GM23248 (cell line): ENCODE measurements at regions not wholly inside any gene's neighbourhood (a gene's known extent, or its start where the extent isn't known, plus 50 kb on each side); places are given as distances from the start of the nearest gene placed in this dataset.

Experiments used
- DNase-seq: peaks from one replicate; pipeline ENCODE4 v3.0.0-alpha.2; 2015
- H2AFZ ChIP-seq: fragments of 200-600 bp; sonication (generic); 2 replicates; pipeline ENCODE4 v1.6.1; 2016; ENCODE audit warnings: antibody characterized with exemption
- H3F3A ChIP-seq: fragments of 200-600 bp; sonication (generic); 2 replicates; pipeline ENCODE4 v1.6.1; 2016; ENCODE audit warnings: mild to moderate bottlenecking, antibody characterized with exemption, mixed run types; ENCODE audit not compliant: insufficient read depth
- H3K27ac ChIP-seq: fragments of 200-600 bp; sonication (generic); 2 replicates; pipeline ENCODE4 v1.5.1; 2016; ENCODE audit warnings: mild to moderate bottlenecking
- H3K27me3 ChIP-seq: fragments of 200-600 bp; sonication (generic); replicated peaks from 2 replicates; pipeline ENCODE4 v1.6.1; 2016; ENCODE audit warnings: mild to moderate bottlenecking; ENCODE audit not compliant: insufficient read depth
- H3K36me3 ChIP-seq: fragments of 200-600 bp; sonication (generic); 2 replicates; pipeline ENCODE4 v1.6.1; 2016; ENCODE audit warnings: low read depth, mild to moderate bottlenecking
- H3K4me1 ChIP-seq: fragments of 200-600 bp; sonication (generic); 2 replicates; pipeline ENCODE4 v1.6.1; 2016; ENCODE audit warnings: mild to moderate bottlenecking; ENCODE audit not compliant: insufficient read depth
- H3K4me2 ChIP-seq: fragments of 200-600 bp; sonication (generic); one replicate; pipeline ENCODE4 v1.6.1; 2016; ENCODE audit warnings: mild to moderate bottlenecking; ENCODE audit not compliant: unreplicated experiment
- H3K4me3 ChIP-seq: fragments of 200-600 bp; sonication (generic); 2 replicates; pipeline ENCODE4 v1.5.1; 2016; ENCODE audit warnings: mild to moderate bottlenecking
- H3K79me2 ChIP-seq: fragments of 200-600 bp; sonication (generic); 2 replicates; pipeline ENCODE4 v1.6.1; 2016; ENCODE audit warnings: mild to moderate bottlenecking; ENCODE audit not compliant: insufficient read depth
- H3K9ac ChIP-seq: fragments of 200-600 bp; sonication (generic); 2 replicates; pipeline ENCODE4 v1.6.1; 2016; ENCODE audit warnings: mild to moderate bottlenecking
- H3K9me2 ChIP-seq: fragments of 200-600 bp; sonication (generic); 2 replicates; pipeline ENCODE4 v1.6.1; 2016; ENCODE audit warnings: mixed run types, mild to moderate bottlenecking, moderate library complexity; ENCODE audit not compliant: insufficient read depth
- H3K9me3 ChIP-seq: fragments of 200-600 bp; sonication (generic); one replicate; pipeline ENCODE4 v1.6.1; 2017; ENCODE audit warnings: low read depth
- H4K20me1 ChIP-seq: fragments of 200-600 bp; sonication (generic); 2 replicates; pipeline ENCODE4 v1.6.0; 2016; ENCODE audit not compliant: insufficient read depth
- EZH2 ChIP-seq: fragments of 200-600 bp; sonication (generic); IDR thresholded peaks from 2 replicates; pipeline ENCODE4 v1.6.1; 2018; ENCODE audit warnings: antibody characterized with exemption, mild to moderate bottlenecking; ENCODE audit not compliant: insufficient read depth, poor library complexity, severe bottlenecking
- EZH2phosphoT487 ChIP-seq: fragments of 200-600 bp; sonication (generic); IDR thresholded peaks from 2 replicates; pipeline ENCODE4 v1.6.1; 2018; ENCODE audit warnings: antibody characterized with exemption, moderate library complexity, mild to moderate bottlenecking, low read depth; ENCODE audit not compliant: insufficient read depth
- WGBS, 2 experiments: methylation state at CpG; one replicate each; pipeline ENCODE4 v1.1.6; 2015 to 2017; ENCODE audit warnings: low lambda C conversion rate in 2 of 2, low coverage in 1 of 2; ENCODE audit errors: missing lambda C conversion rate in 2 of 2; 5-methylcytosine and 5-hydroxymethylcytosine counted together
- in situ Hi-C: fragments of 300-500 bp; cut with MboI; formaldehyde crosslinking; loops from 2 replicates; pipeline ENCODE4 v1.15.0; 2020

- DNase-seq, result no peak
- no peak overlapping the region for H3K9ac ChIP-seq
- in situ Hi-C loops, result no loop called here
- TF ChIP-seq EZH2 (no peak), EZH2phosphoT487 (no peak)
- no peak overlapping the region for H2AFZ ChIP-seq
- no peaks in the 10 kb centered on the region for H3K4me1 ChIP-seq
- H3F3A ChIP-seq, result no peaks in the 10 kb centered on the region
- H3K9me2 ChIP-seq, result no peaks in the 10 kb centered on the region
- H3K27me3 ChIP-seq, result no peaks in the 10 kb centered on the region
- H3K9me3 ChIP-seq, result no peaks in the 10 kb centered on the region
- no peaks in the 10 kb centered on the region for H3K36me3 ChIP-seq
- WGBS, 2 experiments, result 6 to 8% methylated on average over 2 of the region's 2 CpGs
- H3K79me2 ChIP-seq, result no peaks in the 10 kb centered on the region
- no peak overlapping the region for H3K27ac ChIP-seq
- no peaks in the 10 kb centered on the region for H4K20me1 ChIP-seq
- H3K4me2 ChIP-seq, result no peak overlapping the region
- H3K4me3 ChIP-seq, result no peak overlapping the region
These were observed 453.4 kb downstream of the KCNJ3 start for GRCh38 chr2:155151945-155152344.

GRCh38 chr2:155151472-155151871, 453.0 kb downstream of the KCNJ3 start:
- no peaks in the 10 kb centered on the region for H3K9me2 ChIP-seq
- no peaks in the 10 kb centered on the region for H3K36me3 ChIP-seq
- no peak overlapping the region for H3K27ac ChIP-seq
- H3K4me1 ChIP-seq, result no peaks in the 10 kb centered on the region
- H3K9me3 ChIP-seq, result no peaks in the 10 kb centered on the region
- no peaks in the 10 kb centered on the region for H3K27me3 ChIP-seq
- DNase-seq, result no peak
- no peaks in the 10 kb centered on the region for H4K20me1 ChIP-seq
- H3K9ac ChIP-seq, result no peak overlapping the region
- in situ Hi-C loops, result no loop called here
- no peak overlapping the region for H3K4me2 ChIP-seq
- no peak overlapping the region for H2AFZ ChIP-seq
- TF ChIP-seq EZH2phosphoT487 (no peak), EZH2 (no peak)
- no peak overlapping the region for H3K4me3 ChIP-seq
- H3K79me2 ChIP-seq, result no peaks in the 10 kb centered on the region
- no peaks in the 10 kb centered on the region for H3F3A ChIP-seq

GRCh38 chr2:155145758-155146229, 447.3 kb downstream of the KCNJ3 start:
- TF ChIP-seq EZH2phosphoT487, result no peak
- TF ChIP-seq EZH2, result no peak
- H4K20me1 ChIP-seq, result no peaks in the 10 kb centered on the region
- H3K36me3 ChIP-seq, result no peaks in the 10 kb centered on the region
- no peak overlapping the region for H3K9ac ChIP-seq
- no peak overlapping the region for H2AFZ ChIP-seq
- no peaks in the 10 kb centered on the region for H3K79me2 ChIP-seq
- H3K27ac ChIP-seq, result no peak overlapping the region
- no peaks in the 10 kb centered on the region for H3K9me2 ChIP-seq
- H3F3A ChIP-seq, result no peaks in the 10 kb centered on the region
- DNase-seq, result no peak
- no peak overlapping the region for H3K4me2 ChIP-seq
- no peak overlapping the region for H3K4me3 ChIP-seq
- WGBS, 2 experiments, result 1 to 3% methylated on average over 3 of the region's 3 CpGs
- H3K9me3 ChIP-seq, result no peaks in the 10 kb centered on the region
- no peaks in the 10 kb centered on the region for H3K4me1 ChIP-seq
- in situ Hi-C loops, result no loop called here
- H3K27me3 ChIP-seq, result no peaks in the 10 kb centered on the region

GRCh38 chr2:155141418-155141817, 442.9 kb downstream of the KCNJ3 start:
- no peaks in the 10 kb centered on the region for H3K9me3 ChIP-seq
- no peaks in the 10 kb centered on the region for H3K36me3 ChIP-seq
- H2AFZ ChIP-seq, result no peak overlapping the region
- no peaks in the 10 kb centered on the region for H3K9me2 ChIP-seq
- 13 to 16% methylated on average over 3 of the region's 3 CpGs for WGBS, 2 experiments
- in situ Hi-C loops, result no loop called here
- H3K27ac ChIP-seq, result no peak overlapping the region
- no peaks in the 10 kb centered on the region for H3K79me2 ChIP-seq
- H3K4me2 ChIP-seq, result no peak overlapping the region
- H3F3A ChIP-seq, result no peaks in the 10 kb centered on the region
- TF ChIP-seq EZH2 (no peak), EZH2phosphoT487 (no peak)
- H3K4me1 ChIP-seq, result no peaks in the 10 kb centered on the region
- no peak for DNase-seq
- no peaks in the 10 kb centered on the region for H4K20me1 ChIP-seq
- H3K27me3 ChIP-seq, result no peaks in the 10 kb centered on the region
- H3K9ac ChIP-seq, result no peak overlapping the region
- H3K4me3 ChIP-seq, result no peak overlapping the region

- DNase-seq, result no peak
- in situ Hi-C loops, result no loop called here
- Histone ChIP-seq H3K27ac (no peak overlapping the region), H3K36me3 (no peaks in the 10 kb centered on the region), H2AFZ (no peak overlapping the region), H4K20me1 (no peaks in the 10 kb centered on the region), H3K9me2 (no peaks in the 10 kb centered on the region), H3K4me2 (no peak overlapping the region), H3K4me3 (no peak overlapping the region), H3K9me3 (no peaks in the 10 kb centered on the region), H3K27me3 (no peaks in the 10 kb centered on the region), H3K4me1 (no peaks in the 10 kb centered on the region), H3F3A (no peaks in the 10 kb centered on the region), H3K79me2 (no peaks in the 10 kb centered on the region), H3K9ac (no peak overlapping the region)
- TF ChIP-seq EZH2, result no peak
- no peak for TF ChIP-seq EZH2phosphoT487
- 55 to 58% methylated on average over 5 of the region's 5 CpGs for WGBS, 2 experiments
These were observed 427.2 kb downstream of the KCNJ3 start for GRCh38 chr2:155125585-155126230.
